Astrocyte (in vitro differentiated cells and primary cell): ENCODE measurements at regions not wholly inside any gene's neighbourhood (a gene's known extent, or its start where the extent isn't known, plus 50 kb on each side); places are given as distances from the start of the nearest gene placed in this dataset.

Experiments
- DNase-seq: peaks from one replicate; pipeline ENCODE4 v3.0.0-alpha.2; 2010; ENCODE audit warnings: low read depth
- FAIRE-seq: peaks from 2 replicates; lab custom pipeline; 2011; peaks lifted over from hg19 to GRCh38; lab: Jason Lieb, UNC
- H2AFZ ChIP-seq: 2 replicates; pipeline ENCODE4 v1.6.0; 2012; ENCODE audit warnings: low read depth, low read length, inconsistent platforms
- H3K27ac ChIP-seq: 2 replicates; pipeline ENCODE4 v1.5.1; 2011; ENCODE audit warnings: low read depth, low read length, inconsistent platforms
- H3K27me3 ChIP-seq: 2 replicates; pipeline ENCODE4 v1.6.0; 2011; ENCODE audit warnings: low read length, inconsistent platforms; ENCODE audit not compliant: insufficient read depth
- H3K36me3 ChIP-seq: 2 replicates; pipeline ENCODE4 v1.5.1; 2011; ENCODE audit warnings: low read length, inconsistent platforms; ENCODE audit not compliant: insufficient read depth
- H3K4me1 ChIP-seq: 2 replicates; pipeline ENCODE4 v1.5.1; 2011; ENCODE audit warnings: low read length, inconsistent platforms; ENCODE audit not compliant: insufficient read depth
- H3K4me2 ChIP-seq: 2 replicates; pipeline ENCODE4 v1.6.0; 2012; ENCODE audit warnings: low read length, inconsistent platforms
- H3K4me3 ChIP-seq: 2 replicates; pipeline ENCODE4 v1.5.1; 2011; ENCODE audit warnings: low read depth, mild to moderate bottlenecking, low read length, inconsistent platforms; ENCODE audit not compliant: insufficient read depth
- H3K79me2 ChIP-seq: 2 replicates; pipeline ENCODE4 v1.6.0; 2012; ENCODE audit warnings: mild to moderate bottlenecking, low read length, inconsistent platforms; ENCODE audit not compliant: insufficient read depth
- H3K9ac ChIP-seq: 2 replicates; pipeline ENCODE4 v1.6.0; 2012; ENCODE audit warnings: mild to moderate bottlenecking, low read length, inconsistent platforms
- H3K9me3 ChIP-seq: 2 replicates; pipeline ENCODE4 v1.5.1; 2012; ENCODE audit warnings: low read depth, mild to moderate bottlenecking, low read length, inconsistent platforms; ENCODE audit not compliant: insufficient read depth
- H4K20me1 ChIP-seq: 2 replicates; pipeline ENCODE4 v1.6.0; 2012; ENCODE audit warnings: low read length, inconsistent platforms; ENCODE audit not compliant: insufficient read depth
- H3K27ac Mint-ChIP-seq: one replicate; pipeline ENCODE4 v1.8.0; 2021; ENCODE audit warnings: mild to moderate bottlenecking, mixed read lengths; ENCODE audit not compliant: unreplicated experiment
- H3K27me3 Mint-ChIP-seq: one replicate; pipeline ENCODE4 v1.8.0; 2021; ENCODE audit warnings: low read depth, mixed read lengths; ENCODE audit not compliant: unreplicated experiment
- H3K36me3 Mint-ChIP-seq: one replicate; pipeline ENCODE4 v1.8.0; 2021; ENCODE audit warnings: low read depth, mixed read lengths; ENCODE audit not compliant: unreplicated experiment
- H3K4me1 Mint-ChIP-seq: one replicate; pipeline ENCODE4 v1.8.0; 2021; ENCODE audit warnings: low read depth, mixed read lengths; ENCODE audit not compliant: unreplicated experiment
- H3K4me3 Mint-ChIP-seq: one replicate; pipeline ENCODE4 v1.8.0; 2021; ENCODE audit warnings: mild to moderate bottlenecking, moderate library complexity, mixed read lengths; ENCODE audit not compliant: unreplicated experiment
- H3K9me3 Mint-ChIP-seq: one replicate; pipeline ENCODE4 v1.8.0; 2021; ENCODE audit warnings: mild to moderate bottlenecking, mixed read lengths; ENCODE audit not compliant: unreplicated experiment
- CTCF ChIP-seq: IDR thresholded peaks from 2 replicates; pipeline ENCODE4 v1.5.1; 2011; ENCODE audit warnings: low read depth, mild to moderate bottlenecking, inconsistent platforms, low read length, moderate library complexity; ENCODE audit not compliant: insufficient read depth
- EZH2 ChIP-seq: IDR thresholded peaks from 2 replicates; pipeline ENCODE4 v1.6.1; 2012; ENCODE audit warnings: mild to moderate bottlenecking, low read length, inconsistent platforms; ENCODE audit not compliant: insufficient read depth

GRCh38 chr6:104281370-104281769 lies 578.3 kb downstream of the HACE1 start:
- peaks cover 3% of the 10 kb centered on the region for H3K4me1 Mint-ChIP-seq
- Histone ChIP-seq H3K36me3 (no peaks in the 10 kb centered on the region), H3K9ac (no peak overlapping the region), H2AFZ (no peak overlapping the region), H3K79me2 (no peaks in the 10 kb centered on the region), H3K4me2 (no peak overlapping the region), H3K27me3 (no peaks in the 10 kb centered on the region), H3K4me3 (no peak overlapping the region), H3K9me3 (no peaks in the 10 kb centered on the region), H3K27ac (no peak overlapping the region), H3K4me1 (no peaks in the 10 kb centered on the region), H4K20me1 (no peaks in the 10 kb centered on the region)
- DNase-seq (no peak), FAIRE-seq (no peak)
- no peak overlapping the region for H3K27ac Mint-ChIP-seq
- TF ChIP-seq CTCF (no peak), EZH2 (no peak)
- H3K4me3 Mint-ChIP-seq = no peak overlapping the region
- no peaks in the 10 kb centered on the region for H3K36me3 Mint-ChIP-seq
- no peaks in the 10 kb centered on the region for H3K27me3 Mint-ChIP-seq
- H3K9me3 Mint-ChIP-seq = no peaks in the 10 kb centered on the region

- Mint-ChIP-seq H3K27ac (no peak overlapping the region), H3K9me3 (no peaks in the 10 kb centered on the region), H3K4me3 (no peak overlapping the region), H3K36me3 (no peaks in the 10 kb centered on the region), H3K4me1 (no peaks in the 10 kb centered on the region), H3K27me3 (no peaks in the 10 kb centered on the region)
- no peaks in the 10 kb centered on the region for H3K27me3 ChIP-seq
- H3K4me3 ChIP-seq = no peak overlapping the region
- H3K9ac ChIP-seq = no peak overlapping the region
- TF ChIP-seq EZH2 = no peak
- TF ChIP-seq CTCF = no peak
- H3K9me3 ChIP-seq = no peaks in the 10 kb centered on the region
- DNase-seq (no peak), FAIRE-seq (no peak)
- no peaks in the 10 kb centered on the region for H3K36me3 ChIP-seq
- no peaks in the 10 kb centered on the region for H3K79me2 ChIP-seq
- no peak overlapping the region for H3K27ac ChIP-seq
- H4K20me1 ChIP-seq = no peaks in the 10 kb centered on the region
- no peak overlapping the region for H3K4me2 ChIP-seq
- H3K4me1 ChIP-seq = no peaks in the 10 kb centered on the region
- no peak overlapping the region for H2AFZ ChIP-seq
These were observed 591.3 kb downstream of the HACE1 start for GRCh38 chr6:104268389-104268788.

DNA sequence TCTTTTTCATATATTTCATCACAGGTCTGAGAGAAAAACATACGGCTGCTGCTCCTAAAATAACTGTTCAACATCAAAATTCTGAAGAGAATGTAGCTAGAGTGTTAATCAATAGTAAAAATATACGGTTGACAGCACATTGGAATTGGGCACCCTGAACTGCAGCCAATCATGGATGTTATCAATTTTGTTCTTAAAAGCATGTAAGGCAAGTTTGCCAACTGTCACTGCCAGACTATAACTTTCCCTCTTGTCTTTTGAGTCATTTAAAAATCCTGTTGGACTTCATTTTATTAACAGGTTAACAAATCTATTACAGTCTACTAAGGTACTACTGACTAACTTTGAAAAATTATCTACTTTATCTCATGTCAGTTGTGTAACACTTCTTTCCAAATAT lies 592.8 kb downstream of the HACE1 start:
- H3K4me2 ChIP-seq = no peak overlapping the region
- no peaks in the 10 kb centered on the region for H3K79me2 ChIP-seq
- no peaks in the 10 kb centered on the region for H3K9me3 ChIP-seq
- no peaks in the 10 kb centered on the region for H3K27me3 ChIP-seq
- Mint-ChIP-seq H3K4me1 (no peaks in the 10 kb centered on the region), H3K9me3 (no peaks in the 10 kb centered on the region), H3K4me3 (no peak overlapping the region), H3K27me3 (no peaks in the 10 kb centered on the region), H3K36me3 (no peaks in the 10 kb centered on the region), H3K27ac (no peak overlapping the region)
- H3K27ac ChIP-seq = no peak overlapping the region
- FAIRE-seq (no peak), DNase-seq (no peak)
- no peaks in the 10 kb centered on the region for H3K36me3 ChIP-seq
- no peaks in the 10 kb centered on the region for H4K20me1 ChIP-seq
- H3K4me3 ChIP-seq = no peak overlapping the region
- TF ChIP-seq EZH2 = no peak
- TF ChIP-seq CTCF = no peak
- no peak overlapping the region for H2AFZ ChIP-seq
- H3K4me1 ChIP-seq = no peaks in the 10 kb centered on the region
- H3K9ac ChIP-seq = no peak overlapping the region
